NCI-H1092 (cell line): ENCODE measurements at regions not wholly inside any gene's neighbourhood (a gene's known extent, or its start where the extent isn't known, plus 50 kb on each side); places are given as distances from the start of the nearest gene placed in this dataset.

Source experiments
- DNase-seq: peaks from one replicate; lab custom pipeline; 2025; lab: John Stamatoyannopoulos, UW

DNA sequence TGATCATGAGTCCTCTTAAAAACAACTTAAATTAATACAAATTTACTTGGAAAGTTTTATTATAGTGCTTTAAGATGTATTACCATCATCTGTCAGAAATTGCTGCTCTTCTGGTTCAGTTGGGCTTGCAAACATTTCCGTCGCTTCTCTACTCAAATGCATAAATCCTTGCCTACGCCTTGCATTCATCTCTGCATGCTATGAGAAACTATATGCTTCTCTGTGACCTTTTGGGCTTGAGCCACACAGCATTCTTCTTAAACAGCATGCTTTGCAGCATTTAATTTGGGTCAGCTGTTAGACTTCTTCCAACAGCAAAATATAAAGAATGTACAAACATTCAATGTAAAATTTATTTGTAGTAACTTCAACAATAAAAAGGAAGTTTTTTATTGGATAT is 305.7 kb upstream of the FLRT2 start:
- DNase-seq = no peak

DNA sequence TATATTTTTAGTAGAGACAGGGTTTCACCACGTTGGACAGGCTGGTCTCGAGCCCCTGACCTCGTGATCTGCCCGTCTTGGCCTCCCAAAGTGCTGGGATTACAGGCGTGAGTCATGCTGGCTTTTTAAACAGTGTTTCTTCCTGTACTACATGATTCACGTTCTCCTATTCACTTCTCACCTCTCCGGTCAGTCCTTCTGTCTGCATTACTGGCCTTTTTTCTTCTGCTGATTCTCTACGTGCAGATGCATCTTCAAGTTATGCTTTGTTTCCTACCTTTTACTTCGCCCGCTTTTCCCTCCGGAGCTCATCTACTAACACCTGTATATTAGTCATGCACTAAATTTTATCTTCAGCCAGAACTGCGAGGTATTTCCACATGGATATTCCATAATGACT is 296.2 kb upstream of the FLRT2 start:
- no peak for DNase-seq

GRCh38 chr14:85234156-85235025 is 295.6 kb upstream of the FLRT2 start:
- no peak for DNase-seq

DNA sequence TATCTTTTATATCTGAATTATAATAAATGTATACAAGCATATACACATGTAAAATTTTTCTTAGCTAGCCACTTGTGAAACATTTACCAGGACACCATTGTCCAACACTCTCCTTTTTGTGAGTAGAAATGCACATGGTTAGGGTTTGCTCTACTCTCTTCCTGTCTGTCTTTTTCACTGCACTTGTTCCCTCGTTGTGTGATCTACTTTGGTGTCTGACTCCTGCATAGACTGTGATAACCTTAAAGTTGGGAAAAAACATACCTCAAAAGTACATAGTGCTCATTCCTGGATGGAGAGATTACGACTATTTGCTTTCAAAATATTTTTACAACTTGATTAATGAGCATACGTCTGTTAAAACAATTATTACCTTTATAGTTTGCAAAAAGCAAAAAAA is 294.1 kb upstream of the FLRT2 start:
- no peak for DNase-seq

GRCh38 chr14:85236296-85236695 is 293.6 kb upstream of the FLRT2 start:
- DNase-seq = no peak

DNA sequence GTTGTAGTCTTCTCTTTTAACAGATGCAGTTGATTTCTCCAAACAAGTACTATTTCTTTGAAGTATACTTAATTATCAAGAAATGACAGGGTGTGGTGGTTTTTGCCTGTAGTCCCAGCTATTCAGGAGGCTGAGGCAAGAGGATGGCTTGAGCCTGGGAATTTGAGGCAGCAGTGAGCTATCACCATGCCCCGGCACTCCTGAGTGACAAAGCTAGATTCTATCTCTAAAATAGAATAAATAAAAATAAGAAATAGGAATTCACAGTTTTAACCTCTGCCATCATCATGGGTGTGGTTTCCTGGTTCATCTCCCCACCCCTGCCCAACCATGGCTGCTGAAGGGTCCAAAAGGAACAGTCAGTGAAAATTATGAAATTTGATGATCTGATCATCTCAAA is 290.2 kb upstream of the FLRT2 start:
- no peak for DNase-seq

- no peak for DNase-seq
Observed at GRCh38 chr14:85241022-85241855, 288.7 kb upstream of the FLRT2 start.

- no peak for DNase-seq
Observed at GRCh38 chr14:85242666-85243065, 287.3 kb upstream of the FLRT2 start.

DNA sequence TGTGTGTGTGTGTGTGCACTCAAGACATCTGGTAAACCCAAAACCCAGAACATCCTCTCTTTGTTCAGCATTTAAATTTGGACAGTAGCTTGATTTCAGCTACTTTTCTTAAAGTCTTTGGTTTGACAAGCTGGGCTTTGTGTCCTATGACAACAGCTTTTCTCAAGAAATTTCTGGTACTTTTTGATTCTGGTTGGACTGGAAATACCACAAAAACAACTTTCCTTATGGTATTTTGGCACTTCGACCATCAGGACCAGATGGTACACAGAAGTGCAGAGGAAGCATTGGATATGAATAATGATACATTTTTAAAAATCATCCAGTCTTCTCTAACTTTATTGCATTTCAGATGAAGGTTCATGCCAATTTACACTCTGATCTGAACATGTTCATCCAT is 286.6 kb upstream of the FLRT2 start:
- no peak for DNase-seq

DNA sequence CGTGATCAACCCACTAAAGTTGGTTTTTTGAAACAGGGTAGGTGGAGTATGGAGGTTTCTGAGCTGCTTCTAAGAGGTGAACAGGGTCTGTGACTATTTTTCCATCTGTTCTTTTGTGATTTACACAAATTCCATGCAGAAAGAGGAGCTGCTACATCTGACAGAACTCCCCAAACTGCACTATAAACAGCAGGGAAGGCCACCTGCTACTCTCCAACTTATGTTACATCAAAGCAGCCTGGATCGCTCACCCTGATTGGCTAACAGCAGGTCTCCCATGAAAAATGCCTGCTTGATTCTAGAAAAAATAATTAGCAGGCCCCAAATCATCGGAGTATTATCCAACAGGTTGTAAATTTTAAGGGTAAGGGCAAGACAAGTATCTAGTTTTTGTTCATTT is 282.9 kb upstream of the FLRT2 start:
- DNase-seq = no peak

- no peak for DNase-seq
Observed at GRCh38 chr14:85248881-85249635, 280.9 kb upstream of the FLRT2 start.

DNA sequence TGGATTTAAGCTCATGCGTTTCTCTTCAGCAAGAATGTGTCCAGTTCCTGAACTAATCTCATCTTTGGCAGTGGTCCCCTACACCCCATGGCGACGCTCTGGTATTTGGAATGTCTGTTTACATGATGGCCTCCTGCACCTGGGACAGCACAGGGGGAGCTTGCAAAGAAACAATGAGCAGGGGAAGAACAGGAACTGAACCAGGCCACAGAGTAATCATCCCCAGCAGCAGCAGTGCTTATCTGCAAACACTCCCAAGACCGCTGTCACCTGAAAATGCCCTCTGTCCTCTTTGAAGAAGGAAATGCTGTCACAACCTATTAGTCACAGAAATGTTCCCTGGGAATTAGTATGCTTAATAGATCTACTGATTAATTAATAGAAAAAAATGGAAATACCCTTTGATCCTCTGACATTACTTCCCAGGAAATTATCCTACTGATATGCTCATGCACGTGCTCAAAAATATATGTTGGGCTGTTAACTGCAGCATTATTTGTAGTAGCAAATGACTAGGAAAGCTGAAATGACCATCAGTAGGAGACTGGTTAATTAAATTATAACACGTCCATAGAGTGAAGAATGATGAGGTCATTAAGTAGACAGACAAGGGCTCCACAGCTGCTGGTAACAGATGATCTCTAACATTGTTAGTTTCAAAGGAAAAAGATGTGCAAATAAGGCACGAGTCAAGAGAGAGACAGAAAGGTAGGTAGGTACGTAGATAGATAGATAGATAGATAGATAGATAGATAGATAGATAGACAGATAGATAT is 279.3 kb upstream of the FLRT2 start:
- peak; percentile 8 for DNase-seq

DNA sequence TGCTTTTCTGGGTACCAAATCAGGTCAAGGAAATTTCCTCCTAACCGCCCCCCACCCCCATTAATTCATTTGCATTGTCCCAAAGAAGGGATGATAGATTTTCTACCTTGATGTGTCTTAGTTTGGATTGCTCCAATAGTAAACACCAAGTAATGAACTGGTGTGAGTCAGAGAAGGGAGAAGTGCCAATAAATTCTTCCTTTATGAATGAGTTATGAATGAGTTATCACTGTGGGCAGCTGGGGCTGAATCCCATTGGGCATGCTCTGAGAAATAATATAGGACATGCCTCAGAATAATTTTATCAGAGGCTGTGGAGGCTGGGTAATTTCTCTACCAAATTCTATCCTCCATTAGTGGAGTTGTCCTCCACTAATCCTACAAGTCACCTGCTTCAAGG is 277.9 kb upstream of the FLRT2 start:
- DNase-seq = no peak

DNA sequence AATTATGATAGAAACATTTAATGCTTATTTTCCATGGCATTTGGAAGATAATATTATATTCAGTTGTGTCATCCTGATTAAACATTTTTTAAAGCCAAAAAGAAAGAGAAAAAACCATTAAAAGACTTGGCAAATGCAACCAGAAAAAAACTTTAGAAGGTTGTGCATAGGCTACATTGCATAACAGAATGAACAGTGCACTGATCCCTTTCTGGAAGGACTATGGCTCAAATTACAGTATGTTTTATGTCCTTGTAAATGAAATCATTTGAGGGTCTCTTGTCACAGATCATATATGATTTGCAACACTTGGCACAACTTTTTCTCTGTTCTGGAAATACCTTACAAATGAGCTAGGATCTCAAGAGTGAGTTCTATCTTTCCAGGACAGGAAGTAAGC is 275.2 kb upstream of the FLRT2 start:
- DNase-seq = no peak

DNA sequence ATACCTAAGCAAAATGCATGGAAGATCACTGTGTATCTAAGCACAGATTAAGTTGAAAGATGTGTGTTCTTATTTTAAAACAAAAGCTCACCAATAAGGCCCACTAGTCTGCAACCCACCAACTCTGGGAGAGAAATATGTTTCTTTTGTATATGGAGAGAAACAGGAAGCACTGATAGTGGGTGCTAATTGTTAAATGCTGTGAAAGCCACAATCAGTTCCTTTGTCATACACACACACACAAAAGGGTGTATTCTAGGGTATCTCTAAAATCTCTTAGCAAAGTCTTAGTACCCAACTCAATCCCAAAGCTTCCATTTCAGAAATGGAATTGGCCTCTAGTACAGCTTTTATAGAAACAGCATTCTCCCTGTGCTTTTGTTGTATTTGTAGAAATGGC is 272.7 kb upstream of the FLRT2 start:
- DNase-seq = no peak

DNA sequence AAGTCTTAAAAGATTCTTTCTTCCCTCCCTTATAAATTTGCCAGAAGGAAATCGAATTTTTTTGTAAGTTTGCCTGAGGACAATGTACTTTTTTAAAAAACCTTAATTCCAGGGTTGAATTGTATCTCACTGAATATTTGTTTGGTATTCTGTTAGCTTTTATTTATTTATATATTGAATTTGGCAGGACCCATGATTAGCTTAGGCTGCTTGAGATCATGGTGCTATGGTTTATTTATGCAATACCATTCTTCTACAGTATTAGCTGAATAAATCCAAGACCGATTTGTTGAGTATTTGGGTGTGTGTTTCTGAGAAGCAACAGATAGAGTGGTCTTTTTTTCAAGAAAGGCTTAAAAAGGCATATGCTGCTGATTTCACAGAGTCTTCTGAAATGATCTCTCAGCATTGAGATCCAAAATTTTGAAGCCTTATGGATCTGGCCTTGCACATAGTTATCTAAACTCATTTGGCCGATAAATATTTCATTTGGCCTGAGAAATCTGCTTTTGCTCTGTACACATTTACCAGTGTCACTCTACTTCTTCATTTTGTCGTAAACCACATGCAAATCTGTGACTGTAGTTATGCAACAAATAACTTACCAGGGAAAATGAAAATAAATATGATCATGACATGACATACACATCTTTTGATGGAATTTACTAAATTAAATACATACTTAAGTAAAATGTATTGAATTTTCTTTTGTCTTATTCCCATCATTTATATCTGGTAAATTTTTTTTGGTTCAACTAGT is 265.8 kb upstream of the FLRT2 start:
- no peak for DNase-seq

DNA sequence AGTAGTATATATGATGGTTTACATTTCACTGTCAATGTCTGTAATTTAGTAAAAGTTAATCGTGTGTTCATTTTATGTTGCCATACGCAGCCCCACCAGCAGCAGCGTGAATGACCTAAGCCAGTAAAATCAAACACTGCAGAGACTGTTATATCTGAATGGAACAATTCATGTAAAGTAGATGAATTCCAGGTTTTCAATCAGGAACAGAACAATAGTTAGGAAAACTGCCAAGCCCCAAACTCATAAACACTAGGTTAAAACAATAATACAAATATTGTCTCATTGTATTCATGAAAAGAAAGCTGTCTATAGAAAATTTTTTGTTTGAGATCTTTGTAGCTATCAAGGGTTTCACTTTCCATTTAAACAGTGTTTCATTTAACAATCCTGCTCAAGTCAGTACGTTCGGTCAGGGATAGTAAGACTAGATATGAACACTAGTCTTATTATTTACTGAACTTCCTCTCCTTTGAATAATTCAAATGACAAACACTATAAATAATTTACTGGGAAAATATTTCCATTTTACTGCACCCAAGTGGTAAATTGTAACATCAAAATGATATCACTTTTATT is 256.8 kb upstream of the FLRT2 start:
- no peak for DNase-seq

- no peak for DNase-seq
Observed at GRCh38 chr14:85273952-85274351, 256.0 kb upstream of the FLRT2 start.

- DNase-seq = no peak
Observed at GRCh38 chr14:85276161-85276978, 253.6 kb upstream of the FLRT2 start.

- no peak for DNase-seq
Observed at GRCh38 chr14:85276979-85277228, 253.0 kb upstream of the FLRT2 start.
